HG02870 (cell line): ENCODE measurements at regions not wholly inside any gene's neighbourhood (a gene's known extent, or its start where the extent isn't known, plus 50 kb on each side); places are given as distances from the start of the nearest gene placed in this dataset.

Experiments used
- ATAC-seq: cut with Tn5 transposase; IDR thresholded peaks from one replicate; pipeline ENCODE4 v1.9.1; 2021; ENCODE audit warnings: mild to moderate bottlenecking, moderate library complexity; ENCODE audit not compliant: unreplicated experiment

- no peak for ATAC-seq
Measured at GRCh38 chr10:78426181-78426580, 392.5 kb downstream of the RPS24 start.

- no peak for ATAC-seq
Measured at GRCh38 chr10:78427497-78428031, 393.9 kb downstream of the RPS24 start.

GRCh38 chr10:78428579-78428978 is 394.9 kb downstream of the RPS24 start:
- ATAC-seq, result no peak

- ATAC-seq, result no peak
Measured at GRCh38 chr10:78429984-78430383, 396.3 kb downstream of the RPS24 start.

GRCh38 chr10:78432583-78432982 is 398.9 kb downstream of the RPS24 start:
- ATAC-seq, result no peak

- ATAC-seq, result no peak
Measured at GRCh38 chr10:78433076-78433595, 399.5 kb downstream of the RPS24 start.

GRCh38 chr10:78433766-78434535 is 400.3 kb downstream of the RPS24 start:
- no peak for ATAC-seq

- no peak for ATAC-seq
Measured at GRCh38 chr10:78434886-78435285, 401.2 kb downstream of the RPS24 start.

GRCh38 chr10:78435484-78436221 is 402.0 kb downstream of the RPS24 start:
- no peak for ATAC-seq

- no peak for ATAC-seq
Measured at GRCh38 chr10:78436222-78436573, 402.5 kb downstream of the RPS24 start.

GRCh38 chr10:78436706-78437406 is 403.2 kb downstream of the RPS24 start:
- ATAC-seq, result no peak

GRCh38 chr10:78437407-78437768 is 403.7 kb downstream of the RPS24 start:
- no peak for ATAC-seq

GRCh38 chr10:78437998-78438906 is 404.6 kb downstream of the RPS24 start:
- ATAC-seq, result no peak

- ATAC-seq, result no peak
Measured at GRCh38 chr10:78438907-78439809, 405.5 kb downstream of the RPS24 start.

- ATAC-seq, result no peak
Measured at GRCh38 chr10:78441010-78441409, 407.3 kb downstream of the RPS24 start.

- ATAC-seq, result no peak
Measured at GRCh38 chr10:78441694-78442093, 408.0 kb downstream of the RPS24 start.

GRCh38 chr10:78442836-78443550 is 409.3 kb downstream of the RPS24 start:
- ATAC-seq, result no peak

- no peak for ATAC-seq
Measured at GRCh38 chr10:78443900-78444571, 410.4 kb downstream of the RPS24 start.
